ENCODE measurements at regions not wholly inside any gene's neighbourhood (a gene's known extent, or its start where the extent isn't known, plus 50 kb on each side); places are given as distances from the start of the nearest gene placed in this dataset.

DNA sequence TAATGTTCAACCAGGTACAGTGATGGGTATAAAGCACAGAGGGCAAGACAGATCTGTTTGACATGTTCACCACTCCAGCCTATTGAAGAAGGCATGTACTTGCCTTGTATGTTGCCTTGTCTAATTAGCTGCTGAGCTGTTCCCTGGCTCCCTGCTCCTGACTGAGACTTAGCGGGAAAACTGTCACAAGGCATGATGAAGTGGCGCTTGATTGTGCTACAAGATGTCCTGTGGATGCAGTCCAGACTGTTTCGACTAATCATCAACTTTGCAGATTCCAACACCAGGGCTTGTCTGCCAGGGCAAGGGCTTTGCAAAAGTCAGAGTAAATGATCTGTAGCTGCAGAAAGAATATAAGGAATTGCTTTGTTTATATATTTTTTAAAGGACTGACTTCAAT is 136.2 kb upstream of the NRBF2 start:
- in situ Hi-C loops (cut with MboI) (no loop called here), intact Hi-C loops (cut with micrococcal nuclease; ENCODE audit: unreplicated experiment) (no loop called here)
- no peak for TF ChIP-seq POU2F2 (IDR thresholded peaks at IDR 0.05; ENCODE audit: borderline replicate concordance, low read depth, low read length)
- TF ChIP-seq FOXM1 (IDR thresholded peaks at IDR 0.05; ENCODE audit: low read depth, low read length): no peak
- TF ChIP-seq, protein P1, sequence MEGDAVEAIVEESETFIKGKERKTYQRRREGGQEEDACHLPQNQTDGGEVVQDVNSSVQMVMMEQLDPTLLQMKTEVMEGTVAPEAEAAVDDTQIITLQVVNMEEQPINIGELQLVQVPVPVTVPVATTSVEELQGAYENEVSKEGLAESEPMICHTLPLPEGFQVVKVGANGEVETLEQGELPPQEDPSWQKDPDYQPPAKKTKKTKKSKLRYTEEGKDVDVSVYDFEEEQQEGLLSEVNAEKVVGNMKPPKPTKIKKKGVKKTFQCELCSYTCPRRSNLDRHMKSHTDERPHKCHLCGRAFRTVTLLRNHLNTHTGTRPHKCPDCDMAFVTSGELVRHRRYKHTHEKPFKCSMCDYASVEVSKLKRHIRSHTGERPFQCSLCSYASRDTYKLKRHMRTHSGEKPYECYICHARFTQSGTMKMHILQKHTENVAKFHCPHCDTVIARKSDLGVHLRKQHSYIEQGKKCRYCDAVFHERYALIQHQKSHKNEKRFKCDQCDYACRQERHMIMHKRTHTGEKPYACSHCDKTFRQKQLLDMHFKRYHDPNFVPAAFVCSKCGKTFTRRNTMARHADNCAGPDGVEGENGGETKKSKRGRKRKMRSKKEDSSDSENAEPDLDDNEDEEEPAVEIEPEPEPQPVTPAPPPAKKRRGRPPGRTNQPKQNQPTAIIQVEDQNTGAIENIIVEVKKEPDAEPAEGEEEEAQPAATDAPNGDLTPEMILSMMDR (IDR thresholded peaks at IDR 0.05 in 2 of 3, conservative IDR thresholded peaks at IDR 0.05 in 1 of 3; ENCODE audit: control insufficient read depth in 2 of 3, extremely low read depth in 1 of 3, insufficient read depth in 1 of 3, low read depth in 3 of 3, low read length in 3 of 3): no peak
- no peak for TF ChIP-seq ZNF622 (IDR thresholded peaks at IDR 0.05)
- TF ChIP-seq EED (IDR thresholded peaks at IDR 0.05; ENCODE audit: low read depth): no peak
- TF ChIP-seq CHD1 (IDR thresholded peaks at IDR 0.05; ENCODE audit: low read depth, low read length): no peak
- no peak for TF ChIP-seq ASH2L (IDR thresholded peaks at IDR 0.05; ENCODE audit: borderline replicate concordance, low read depth)
- TF ChIP-seq, protein P2, sequence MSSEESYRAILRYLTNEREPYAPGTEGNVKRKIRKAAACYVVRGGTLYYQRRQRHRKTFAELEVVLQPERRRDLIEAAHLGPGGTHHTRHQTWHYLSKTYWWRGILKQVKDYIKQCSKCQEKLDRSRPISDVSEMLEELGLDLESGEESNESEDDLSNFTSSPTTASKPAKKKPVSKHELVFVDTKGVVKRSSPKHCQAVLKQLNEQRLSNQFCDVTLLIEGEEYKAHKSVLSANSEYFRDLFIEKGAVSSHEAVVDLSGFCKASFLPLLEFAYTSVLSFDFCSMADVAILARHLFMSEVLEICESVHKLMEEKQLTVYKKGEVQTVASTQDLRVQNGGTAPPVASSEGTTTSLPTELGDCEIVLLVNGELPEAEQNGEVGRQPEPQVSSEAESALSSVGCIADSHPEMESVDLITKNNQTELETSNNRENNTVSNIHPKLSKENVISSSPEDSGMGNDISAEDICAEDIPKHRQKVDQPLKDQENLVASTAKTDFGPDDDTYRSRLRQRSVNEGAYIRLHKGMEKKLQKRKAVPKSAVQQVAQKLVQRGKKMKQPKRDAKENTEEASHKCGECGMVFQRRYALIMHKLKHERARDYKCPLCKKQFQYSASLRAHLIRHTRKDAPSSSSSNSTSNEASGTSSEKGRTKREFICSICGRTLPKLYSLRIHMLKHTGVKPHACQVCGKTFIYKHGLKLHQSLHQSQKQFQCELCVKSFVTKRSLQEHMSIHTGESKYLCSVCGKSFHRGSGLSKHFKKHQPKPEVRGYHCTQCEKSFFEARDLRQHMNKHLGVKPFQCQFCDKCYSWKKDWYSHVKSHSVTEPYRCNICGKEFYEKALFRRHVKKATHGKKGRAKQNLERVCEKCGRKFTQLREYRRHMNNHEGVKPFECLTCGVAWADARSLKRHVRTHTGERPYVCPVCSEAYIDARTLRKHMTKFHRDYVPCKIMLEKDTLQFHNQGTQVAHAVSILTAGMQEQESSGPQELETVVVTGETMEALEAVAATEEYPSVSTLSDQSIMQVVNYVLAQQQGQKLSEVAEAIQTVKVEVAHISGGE (CRISPR knock-in tag; IDR thresholded peaks at IDR 0.05): no peak
- TF ChIP-seq, protein P3, sequence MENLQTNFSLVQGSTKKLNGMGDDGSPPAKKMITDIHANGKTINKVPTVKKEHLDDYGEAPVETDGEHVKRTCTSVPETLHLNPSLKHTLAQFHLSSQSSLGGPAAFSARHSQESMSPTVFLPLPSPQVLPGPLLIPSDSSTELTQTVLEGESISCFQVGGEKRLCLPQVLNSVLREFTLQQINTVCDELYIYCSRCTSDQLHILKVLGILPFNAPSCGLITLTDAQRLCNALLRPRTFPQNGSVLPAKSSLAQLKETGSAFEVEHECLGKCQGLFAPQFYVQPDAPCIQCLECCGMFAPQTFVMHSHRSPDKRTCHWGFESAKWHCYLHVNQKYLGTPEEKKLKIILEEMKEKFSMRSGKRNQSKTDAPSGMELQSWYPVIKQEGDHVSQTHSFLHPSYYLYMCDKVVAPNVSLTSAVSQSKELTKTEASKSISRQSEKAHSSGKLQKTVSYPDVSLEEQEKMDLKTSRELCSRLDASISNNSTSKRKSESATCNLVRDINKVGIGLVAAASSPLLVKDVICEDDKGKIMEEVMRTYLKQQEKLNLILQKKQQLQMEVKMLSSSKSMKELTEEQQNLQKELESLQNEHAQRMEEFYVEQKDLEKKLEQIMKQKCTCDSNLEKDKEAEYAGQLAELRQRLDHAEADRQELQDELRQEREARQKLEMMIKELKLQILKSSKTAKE (IDR thresholded peaks at IDR 0.05; ENCODE audit: low read depth, poor library complexity, severe bottlenecking): no peak
- no peak for TF ChIP-seq SP1 (IDR thresholded peaks at IDR 0.05; ENCODE audit: low read depth, low read length)
- no peak for TF ChIP-seq SPI1 (IDR thresholded peaks at IDR 0.05; ENCODE audit: borderline replicate concordance, insufficient read depth, low read depth, low read length)
- no peak for TF ChIP-seq GABPA (IDR thresholded peaks at IDR 0.05; ENCODE audit: low read depth)
- no peak for TF ChIP-seq BMI1 (IDR thresholded peaks at IDR 0.05; ENCODE audit: borderline replicate concordance)
- TF ChIP-seq FOXK2 (IDR thresholded peaks at IDR 0.05): no peak
- TF ChIP-seq, protein P4, sequence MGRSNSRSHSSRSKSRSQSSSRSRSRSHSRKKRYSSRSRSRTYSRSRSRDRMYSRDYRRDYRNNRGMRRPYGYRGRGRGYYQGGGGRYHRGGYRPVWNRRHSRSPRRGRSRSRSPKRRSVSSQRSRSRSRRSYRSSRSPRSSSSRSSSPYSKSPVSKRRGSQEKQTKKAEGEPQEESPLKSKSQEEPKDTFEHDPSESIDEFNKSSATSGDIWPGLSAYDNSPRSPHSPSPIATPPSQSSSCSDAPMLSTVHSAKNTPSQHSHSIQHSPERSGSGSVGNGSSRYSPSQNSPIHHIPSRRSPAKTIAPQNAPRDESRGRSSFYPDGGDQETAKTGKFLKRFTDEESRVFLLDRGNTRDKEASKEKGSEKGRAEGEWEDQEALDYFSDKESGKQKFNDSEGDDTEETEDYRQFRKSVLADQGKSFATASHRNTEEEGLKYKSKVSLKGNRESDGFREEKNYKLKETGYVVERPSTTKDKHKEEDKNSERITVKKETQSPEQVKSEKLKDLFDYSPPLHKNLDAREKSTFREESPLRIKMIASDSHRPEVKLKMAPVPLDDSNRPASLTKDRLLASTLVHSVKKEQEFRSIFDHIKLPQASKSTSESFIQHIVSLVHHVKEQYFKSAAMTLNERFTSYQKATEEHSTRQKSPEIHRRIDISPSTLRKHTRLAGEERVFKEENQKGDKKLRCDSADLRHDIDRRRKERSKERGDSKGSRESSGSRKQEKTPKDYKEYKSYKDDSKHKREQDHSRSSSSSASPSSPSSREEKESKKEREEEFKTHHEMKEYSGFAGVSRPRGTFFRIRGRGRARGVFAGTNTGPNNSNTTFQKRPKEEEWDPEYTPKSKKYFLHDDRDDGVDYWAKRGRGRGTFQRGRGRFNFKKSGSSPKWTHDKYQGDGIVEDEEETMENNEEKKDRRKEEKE (IDR thresholded peaks at IDR 0.05): no peak

More for the DNA sequence above, 136.2 kb upstream of the NRBF2 start:
- SMC1A ChIA-PET (ENCODE audit: uncharacterized antibody, unreplicated experiment): interaction anchor here (1.4 kb wide), 1 partner anchor 10 kb away, joined by 3 read pairs; no protein-coding TSS in a partner anchor
- no peaks in the 10 kb centered on the region for H4K20me1 ChIP-seq (ENCODE audit: control insufficient read depth, insufficient read depth)
- no peak overlapping the region for H3K27ac ChIP-seq (ENCODE audit: control insufficient read depth, insufficient read depth)
- WGBS (ENCODE audit: insufficient coverage, insufficient replicate concordance, low lambda C conversion rate, missing lambda C conversion rate): 63% methylated on average over 3 of the region's 3 CpGs
- ATAC-seq (no peak), FAIRE-seq (no peak), DNase-seq (ENCODE audit: low read depth, low spot score) (no peak)
- H2AFZ ChIP-seq (ENCODE audit: control insufficient read depth, low read depth, low read length): no peak overlapping the region
- no peaks in the 10 kb centered on the region; the same call in 1 of the 3 replicates for H3K9me3 ChIP-seq (replicated peaks; ENCODE audit: control insufficient read depth, insufficient read depth, low read length)
- POLR2A ChIA-PET: interaction anchor here (0.6 to 0.7 kb wide), 2 partner anchors 469 to 618 kb away, joined by 4 to 9 read pairs; no protein-coding TSS in a partner anchor
- peaks cover 5% of the 10 kb centered on the region for H3K4me1 ChIP-seq (ENCODE audit: control insufficient read depth, insufficient read depth, low read length)
- H3K4me2 ChIP-seq (ENCODE audit: control insufficient read depth, insufficient read depth): no peak overlapping the region
- no peak overlapping the region for H3K4me3 ChIP-seq
- H3K36me3 ChIP-seq (ENCODE audit: control insufficient read depth in 2 of 2, insufficient read depth in 2 of 2, low read length in 1 of 2): no peaks in the 10 kb centered on the region
- CTCF ChIA-PET: no interaction called here
- RAD21 ChIA-PET (ENCODE audit: unreplicated experiment): no interaction called here
- no TSS peak for BruUV-seq (replicated peaks)
- peaks cover 0 to under 1% of the 10 kb centered on the region in 2 experiments; a peak in 1 of 4 replicates for H3K27me3 ChIP-seq (replicated peaks in 1 of 2; ENCODE audit: control insufficient read depth in 2 of 2, insufficient read depth in 2 of 2, low read length in 1 of 2)
- H3K79me2 ChIP-seq (ENCODE audit: control insufficient read depth, insufficient read depth, low read length): no peaks in the 10 kb centered on the region
- H3K9ac ChIP-seq (ENCODE audit: control insufficient read depth, insufficient read depth, low read length): no peak overlapping the region
